ENCODE measurements at regions not wholly inside any gene's neighbourhood (a gene's known extent, or its start where the extent isn't known, plus 50 kb on each side); places are given as distances from the start of the nearest gene placed in this dataset.

DNA sequence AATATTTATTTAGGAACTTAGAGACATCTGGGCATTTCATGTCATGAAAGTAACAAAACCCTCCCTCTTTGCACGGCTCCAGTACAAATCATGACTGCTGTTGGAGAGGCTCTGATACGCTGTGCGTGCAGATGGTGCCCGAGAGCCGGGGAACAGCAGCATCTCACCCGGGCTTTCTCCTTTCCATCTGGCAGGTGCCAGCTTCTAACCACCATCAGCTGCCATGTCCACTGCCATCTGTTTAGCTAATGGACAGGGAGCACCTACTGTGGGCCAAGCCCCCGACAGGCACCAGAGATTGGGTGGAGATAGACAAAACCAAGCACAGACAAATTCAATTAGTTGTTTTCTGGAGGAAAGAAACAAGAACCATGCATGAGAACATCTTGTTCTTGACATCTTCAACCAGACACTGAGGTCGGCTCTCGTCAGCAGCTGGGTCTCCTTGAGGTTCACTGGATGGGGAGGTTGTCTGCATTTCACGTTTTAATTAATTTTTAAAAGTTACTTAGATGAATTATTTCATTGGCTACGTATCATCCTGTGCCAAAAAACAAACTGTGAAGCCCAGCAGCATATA, 323.7 kb downstream of the THBS2 start:
- Histone ChIP-seq H3K4me3 (ENCODE audit: low read depth, low read length) (no peak overlapping the region), H3K36me3 (replicated peaks) (no peaks in the 10 kb centered on the region), H3K27ac (no peak overlapping the region), H3K27me3 (replicated peaks) (no peaks in the 10 kb centered on the region)
- no peak for DNase-seq
- TF ChIP-seq, protein P1, sequence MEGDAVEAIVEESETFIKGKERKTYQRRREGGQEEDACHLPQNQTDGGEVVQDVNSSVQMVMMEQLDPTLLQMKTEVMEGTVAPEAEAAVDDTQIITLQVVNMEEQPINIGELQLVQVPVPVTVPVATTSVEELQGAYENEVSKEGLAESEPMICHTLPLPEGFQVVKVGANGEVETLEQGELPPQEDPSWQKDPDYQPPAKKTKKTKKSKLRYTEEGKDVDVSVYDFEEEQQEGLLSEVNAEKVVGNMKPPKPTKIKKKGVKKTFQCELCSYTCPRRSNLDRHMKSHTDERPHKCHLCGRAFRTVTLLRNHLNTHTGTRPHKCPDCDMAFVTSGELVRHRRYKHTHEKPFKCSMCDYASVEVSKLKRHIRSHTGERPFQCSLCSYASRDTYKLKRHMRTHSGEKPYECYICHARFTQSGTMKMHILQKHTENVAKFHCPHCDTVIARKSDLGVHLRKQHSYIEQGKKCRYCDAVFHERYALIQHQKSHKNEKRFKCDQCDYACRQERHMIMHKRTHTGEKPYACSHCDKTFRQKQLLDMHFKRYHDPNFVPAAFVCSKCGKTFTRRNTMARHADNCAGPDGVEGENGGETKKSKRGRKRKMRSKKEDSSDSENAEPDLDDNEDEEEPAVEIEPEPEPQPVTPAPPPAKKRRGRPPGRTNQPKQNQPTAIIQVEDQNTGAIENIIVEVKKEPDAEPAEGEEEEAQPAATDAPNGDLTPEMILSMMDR (IDR thresholded peaks at IDR 0.05; ENCODE audit: low read depth, low read length, missing control alignments), result no peak
- in situ Hi-C loops (cut with HindIII; ENCODE audit: low pct_ligation_motif_present, low sequenced_read_pairs), result no loop called here

DNA sequence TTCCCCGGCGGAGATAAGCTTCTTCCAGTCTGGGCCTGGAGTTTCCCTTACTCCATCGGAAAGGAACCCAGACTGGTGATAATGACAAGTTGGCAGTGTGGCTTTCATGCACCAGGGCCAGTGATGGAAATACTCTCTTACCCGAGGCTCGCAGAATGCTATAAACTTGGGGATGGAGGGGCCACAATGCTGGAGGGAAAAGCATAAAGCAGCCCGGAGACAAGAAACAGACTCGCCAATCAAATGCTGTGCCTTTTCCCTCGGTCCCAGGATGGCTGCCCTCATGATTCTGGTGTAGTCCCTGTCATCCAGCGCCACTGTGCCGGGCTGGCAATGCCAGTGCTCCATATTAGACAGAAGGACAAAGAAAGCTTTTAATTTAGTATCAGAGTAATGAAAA, 325.6 kb downstream of the THBS2 start:
- in situ Hi-C loops (cut with HindIII; ENCODE audit: low pct_ligation_motif_present, low sequenced_read_pairs), result no loop called here

DNA sequence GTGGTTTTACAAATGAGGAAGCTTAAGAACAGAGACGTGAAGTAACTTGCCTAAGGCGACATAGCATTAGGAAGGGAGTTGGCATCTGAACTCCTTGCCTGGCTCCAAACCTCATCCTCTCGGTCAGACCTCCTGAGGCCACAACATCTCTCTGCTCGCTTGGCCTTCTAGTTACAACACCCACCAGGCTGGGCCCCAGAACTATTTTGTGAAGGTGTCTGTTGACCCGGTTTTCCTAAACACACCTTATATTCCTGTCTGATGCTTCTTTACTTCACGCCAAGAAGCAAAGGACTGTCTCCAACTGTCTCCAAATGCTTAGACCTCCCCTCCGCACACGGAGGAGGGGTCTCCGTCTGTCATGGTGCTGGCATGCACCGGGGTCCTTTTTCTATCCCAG, 326.6 kb downstream of the THBS2 start:
- in situ Hi-C loops (cut with HindIII; ENCODE audit: low pct_ligation_motif_present, low sequenced_read_pairs), result no loop called here
- H3K27ac ChIP-seq, result no peak overlapping the region
- TF ChIP-seq, protein P1 (IDR thresholded peaks at IDR 0.05; ENCODE audit: low read depth, low read length, missing control alignments), result no peak

More for the DNA sequence above, 325.6 kb downstream of the THBS2 start:
- Histone ChIP-seq H3K4me3 (ENCODE audit: low read depth, low read length) (no peak overlapping the region), H3K36me3 (replicated peaks) (no peaks in the 10 kb centered on the region), H3K27ac (no peak overlapping the region), H3K27me3 (replicated peaks) (no peaks in the 10 kb centered on the region)
- TF ChIP-seq, protein P1 (IDR thresholded peaks at IDR 0.05; ENCODE audit: low read depth, low read length, missing control alignments), result no peak
- no peak for DNase-seq

DNA sequence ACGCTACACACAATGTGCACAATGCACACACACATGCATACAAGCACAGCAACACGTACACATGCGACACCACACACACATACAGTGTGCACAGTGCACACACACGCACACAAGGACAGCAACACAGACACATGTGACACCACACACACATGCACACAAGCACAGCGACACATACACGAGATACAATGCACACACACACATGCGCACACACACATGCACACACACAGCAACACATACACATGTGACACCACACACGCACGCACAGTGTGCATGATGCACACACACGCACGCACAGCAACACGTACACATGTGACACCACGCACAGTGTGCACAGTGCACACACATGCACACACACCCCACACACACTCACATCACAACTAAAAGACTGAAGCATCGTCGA, 327.3 kb downstream of the THBS2 start:
- TF ChIP-seq, protein P1 (IDR thresholded peaks at IDR 0.05; ENCODE audit: low read depth, low read length, missing control alignments), result no peak
- no peak overlapping the region for H3K27ac ChIP-seq
- H3K27me3 ChIP-seq (replicated peaks), result no peaks in the 10 kb centered on the region
- no peak overlapping the region for H3K4me3 ChIP-seq (ENCODE audit: low read depth, low read length)
- DNase-seq, result no peak
- in situ Hi-C loops (cut with HindIII; ENCODE audit: low pct_ligation_motif_present, low sequenced_read_pairs), result no loop called here
- no peaks in the 10 kb centered on the region for H3K36me3 ChIP-seq (replicated peaks)

More for the DNA sequence above, 326.6 kb downstream of the THBS2 start:
- H3K27me3 ChIP-seq (replicated peaks), result no peaks in the 10 kb centered on the region
- DNase-seq, result no peak
- no peaks in the 10 kb centered on the region for H3K36me3 ChIP-seq (replicated peaks)
- no peak overlapping the region for H3K4me3 ChIP-seq (ENCODE audit: low read depth, low read length)

DNA sequence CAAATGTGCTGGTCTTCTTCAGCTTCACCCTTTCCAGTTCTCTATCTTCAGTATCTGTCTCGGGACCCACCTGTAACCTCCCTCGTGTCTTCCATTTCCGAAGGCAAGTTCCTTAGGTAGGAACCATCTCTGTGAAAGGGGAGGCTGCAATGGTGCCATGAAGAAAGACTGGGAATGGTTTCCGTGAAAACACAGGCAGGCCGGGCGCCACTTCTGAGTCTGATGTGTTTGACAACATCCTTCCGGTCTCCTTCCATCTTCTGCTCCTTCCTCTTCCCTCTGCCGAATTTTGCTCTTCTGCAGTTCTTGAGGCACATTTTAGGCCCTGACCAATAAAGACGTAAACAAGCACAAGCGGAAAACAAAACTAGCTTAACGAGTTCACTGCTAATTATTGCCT, 328.0 kb downstream of the THBS2 start:
- H3K36me3 ChIP-seq (replicated peaks), result no peaks in the 10 kb centered on the region

More for the DNA sequence above, 328.0 kb downstream of the THBS2 start:
- H3K27me3 ChIP-seq (replicated peaks), result no peaks in the 10 kb centered on the region
- no peak overlapping the region for H3K4me3 ChIP-seq (ENCODE audit: low read depth, low read length)
- no peak for DNase-seq
- in situ Hi-C loops (cut with HindIII; ENCODE audit: low pct_ligation_motif_present, low sequenced_read_pairs), result no loop called here
- TF ChIP-seq, protein P1 (IDR thresholded peaks at IDR 0.05; ENCODE audit: low read depth, low read length, missing control alignments), result no peak
- no peak overlapping the region for H3K27ac ChIP-seq

Data from brain microvascular endothelial cell (primary cell).